Left renal pelvis (tissue), 4 donors: ENCODE measurements at regions not wholly inside any gene's neighbourhood (a gene's known extent, or its start where the extent isn't known, plus 50 kb on each side); places are given as distances from the start of the nearest gene placed in this dataset.

Experiments
- DNase-seq, 4 donors: peaks; one replicate each; pipeline ENCODE4 v3.0.0-alpha.2; 2013; ENCODE audit warnings: low read depth in 4 of 4, low spot score in 3 of 4

GRCh38 chr10:10644676-10645385 lies 372.8 kb upstream of the CELF2 start:
- no peak for DNase-seq

- no peak for DNase-seq
Observed at GRCh38 chr10:10647331-10647730, 370.3 kb upstream of the CELF2 start.

- no peak for DNase-seq
Observed at GRCh38 chr10:10657139-10657760, 360.4 kb upstream of the CELF2 start.

- no peak for DNase-seq
Observed at GRCh38 chr10:10658172-10658785, 359.4 kb upstream of the CELF2 start.

- no peak for DNase-seq
Observed at GRCh38 chr10:10660054-10660453, 357.6 kb upstream of the CELF2 start.

- no peak for DNase-seq
Observed at GRCh38 chr10:10661176-10661575, 356.5 kb upstream of the CELF2 start.

GRCh38 chr10:10662716-10663408 lies 354.8 kb upstream of the CELF2 start:
- DNase-seq = no peak

GRCh38 chr10:10663622-10664021 lies 354.1 kb upstream of the CELF2 start:
- peak in 1 of 4 donors; percentile 8 for DNase-seq

GRCh38 chr10:10665750-10666149 lies 351.9 kb upstream of the CELF2 start:
- DNase-seq = no peak

- DNase-seq = no peak
Observed at GRCh38 chr10:10667466-10667865, 350.2 kb upstream of the CELF2 start.

- DNase-seq = peak in 2 of 4 donors; percentile 21 to 42
Observed at GRCh38 chr10:10676972-10677371, 340.7 kb upstream of the CELF2 start.

GRCh38 chr10:10677479-10677878 lies 340.2 kb upstream of the CELF2 start:
- no peak for DNase-seq

- DNase-seq = no peak
Observed at GRCh38 chr10:10680496-10680895, 337.2 kb upstream of the CELF2 start.

- no peak for DNase-seq
Observed at GRCh38 chr10:10684972-10685371, 332.7 kb upstream of the CELF2 start.

- DNase-seq = no peak
Observed at GRCh38 chr10:10685566-10685965, 332.1 kb upstream of the CELF2 start.

GRCh38 chr10:10687751-10688150 lies 329.9 kb upstream of the CELF2 start:
- no peak for DNase-seq

GRCh38 chr10:10699427-10699826 lies 318.2 kb upstream of the CELF2 start:
- no peak for DNase-seq

GRCh38 chr10:10701084-10701611 lies 316.5 kb upstream of the CELF2 start:
- no peak for DNase-seq

- DNase-seq = no peak
Observed at GRCh38 chr10:10702211-10702610, 315.5 kb upstream of the CELF2 start.

- DNase-seq = no peak
Observed at GRCh38 chr10:10703382-10703781, 314.3 kb upstream of the CELF2 start.

- no peak for DNase-seq
Observed at GRCh38 chr10:10712155-10712704, 305.4 kb upstream of the CELF2 start.
